H9 (cell line): ENCODE measurements at regions not wholly inside any gene's neighbourhood (a gene's known extent, or its start where the extent isn't known, plus 50 kb on each side); places are given as distances from the start of the nearest gene placed in this dataset.
"Not testable (repeated sequence)": the region's sequence is repeated elsewhere in the genome, so short reads cannot be mapped to it uniquely, and the experiment has no call there.

Experiments
- DNase-seq: peaks from one replicate; pipeline ENCODE4 v3.0.0-alpha.2; 2017
- H2AFZ ChIP-seq: one replicate; pipeline ENCODE4 v1.6.1; 2013; ENCODE audit warnings: mild to moderate bottlenecking, low read length, control low read depth, moderate library complexity
- H2AK5ac ChIP-seq: 2 replicates; pipeline ENCODE4 v1.6.1; 2013; ENCODE audit warnings: low read length, control low read depth, mixed read lengths; ENCODE audit not compliant: insufficient read length
- H2BK120ac ChIP-seq: one replicate; pipeline ENCODE4 v1.6.1; 2013; ENCODE audit warnings: low read depth, mild to moderate bottlenecking, low read length, control low read depth, inconsistent platforms; ENCODE audit not compliant: poor library complexity, severe bottlenecking
- H2BK12ac ChIP-seq: 2 replicates; pipeline ENCODE4 v1.6.1; 2013; ENCODE audit warnings: low read length, control low read depth, mixed read lengths, low read depth; ENCODE audit not compliant: insufficient read length
- H2BK15ac ChIP-seq: 2 replicates; pipeline ENCODE4 v1.6.1; 2013; ENCODE audit warnings: low read depth, low read length, control low read depth
- H2BK20ac ChIP-seq: one replicate; pipeline ENCODE4 v1.6.1; 2013; ENCODE audit warnings: low read depth, mild to moderate bottlenecking, low read length, control low read depth, inconsistent platforms; ENCODE audit not compliant: poor library complexity, severe bottlenecking
- H2BK5ac ChIP-seq: 2 replicates; pipeline ENCODE4 v1.6.1; 2013; ENCODE audit warnings: low read length, control low read depth, mixed read lengths; ENCODE audit not compliant: insufficient read length
- H3K14ac ChIP-seq: 2 replicates; pipeline ENCODE4 v1.6.1; 2013; ENCODE audit warnings: low read length, control low read depth; ENCODE audit not compliant: insufficient read depth
- H3K18ac ChIP-seq: 2 replicates; pipeline ENCODE4 v1.6.1; 2013; ENCODE audit warnings: low read depth, mild to moderate bottlenecking, mixed read lengths, low read length, control low read depth; ENCODE audit not compliant: insufficient read length
- H3K23ac ChIP-seq: 2 replicates; pipeline ENCODE4 v1.6.1; 2013; ENCODE audit warnings: low read length, control low read depth, mixed read lengths, low read depth; ENCODE audit not compliant: insufficient read length
- H3K23me2 ChIP-seq: 2 replicates; pipeline ENCODE4 v1.6.1; 2013; ENCODE audit warnings: low read depth, mild to moderate bottlenecking, mixed read lengths, low read length, control low read depth; ENCODE audit not compliant: insufficient read length, poor library complexity, severe bottlenecking
- H3K27ac ChIP-seq: 2 replicates; pipeline ENCODE4 v1.5.1; 2013; ENCODE audit warnings: low read length, control low read depth, mixed read lengths, low read depth; ENCODE audit not compliant: insufficient read length
- H3K27me3 ChIP-seq: 2 replicates; pipeline ENCODE4 v1.6.1; 2013; ENCODE audit warnings: low read length, control low read depth, inconsistent platforms; ENCODE audit not compliant: insufficient read depth
- H3K4ac ChIP-seq: 2 replicates; pipeline ENCODE4 v1.6.1; 2013; ENCODE audit warnings: low read depth, mild to moderate bottlenecking, control low read depth, inconsistent platforms, low read length, moderate library complexity
- H3K4me1 ChIP-seq: 2 replicates; pipeline ENCODE4 v1.6.1; 2013; ENCODE audit warnings: low read length, control low read depth, inconsistent platforms; ENCODE audit not compliant: insufficient read depth
- H3K4me2 ChIP-seq: 2 replicates; pipeline ENCODE4 v1.6.1; 2013; ENCODE audit warnings: low read length, control low read depth, mixed read lengths; ENCODE audit not compliant: insufficient read length, insufficient read depth
- H3K56ac ChIP-seq: 2 replicates; pipeline ENCODE4 v1.6.1; 2013; ENCODE audit warnings: low read depth, mild to moderate bottlenecking, mixed read lengths, low read length, control low read depth; ENCODE audit not compliant: insufficient read length
- H3K79me1 ChIP-seq: 2 replicates; pipeline ENCODE4 v1.6.1; 2013; ENCODE audit warnings: low read depth, mild to moderate bottlenecking, moderate library complexity, low read length, control low read depth, inconsistent platforms; ENCODE audit not compliant: insufficient read depth, poor library complexity, severe bottlenecking
- H3K79me2 ChIP-seq: 2 replicates; pipeline ENCODE4 v1.6.1; 2013; ENCODE audit warnings: low read length, control low read depth, inconsistent platforms; ENCODE audit not compliant: insufficient read depth
- H3K9ac ChIP-seq: 2 replicates; pipeline ENCODE4 v1.6.1; 2013; ENCODE audit warnings: low read length, control low read depth, mixed read lengths; ENCODE audit not compliant: insufficient read length; ENCODE audit errors: extremely low read depth
- H3K9me3 ChIP-seq: one replicate; pipeline ENCODE4 v1.6.1; 2013; ENCODE audit warnings: low read depth, low read length, inconsistent platforms; ENCODE audit not compliant: control insufficient read depth
- H3T11ph ChIP-seq: one replicate; pipeline ENCODE4 v1.6.1; 2013; ENCODE audit warnings: mild to moderate bottlenecking, low read length, control low read depth, inconsistent platforms
- H4K20me1 ChIP-seq: one replicate; pipeline ENCODE4 v1.6.1; 2013; ENCODE audit not compliant: control insufficient read depth, insufficient read length, insufficient read depth
- H4K5ac ChIP-seq: 2 replicates; pipeline ENCODE4 v1.6.1; 2013; ENCODE audit warnings: low read depth, mild to moderate bottlenecking, mixed read lengths, low read length, control low read depth; ENCODE audit not compliant: insufficient read length
- H4K8ac ChIP-seq: replicated peaks from 2 replicates; pipeline ENCODE4 v1.6.1; 2013; ENCODE audit warnings: low read length, control low read depth, mixed read lengths, low read depth; ENCODE audit not compliant: insufficient read length
- H4K91ac ChIP-seq: 2 replicates; pipeline ENCODE4 v1.6.1; 2013; ENCODE audit warnings: low read depth, mild to moderate bottlenecking, moderate library complexity, mixed read lengths, low read length, control low read depth; ENCODE audit not compliant: insufficient read length
- H3K27ac Mint-ChIP-seq, 3 experiments: 2 replicates in 2 of 3; 3 replicates in 1 of 3; pipeline ENCODE4 v1.8.0; 2020 to 2021; ENCODE audit warnings: mixed read lengths in 3 of 3, mild to moderate bottlenecking in 1 of 3, moderate library complexity in 1 of 3
- H3K27me3 Mint-ChIP-seq: 2 replicates; pipeline ENCODE4 v1.8.0; 2021; ENCODE audit warnings: low read depth, mild to moderate bottlenecking, moderate library complexity, mixed read lengths
- H3K36me3 Mint-ChIP-seq, 3 experiments: 2 replicates in 2 of 3; 3 replicates in 1 of 3; pipeline ENCODE4 v1.8.0; 2020 to 2021; ENCODE audit warnings: low read depth in 3 of 3, mixed read lengths in 3 of 3; ENCODE audit not compliant: insufficient read depth in 1 of 3
- H3K4me1 Mint-ChIP-seq, 2 experiments: 2 replicates each; pipeline ENCODE4 v1.8.0; 2020; ENCODE audit warnings: mixed read lengths in 2 of 2
- H3K4me3 Mint-ChIP-seq, 2 experiments: 2 replicates in 1 of 2; 3 replicates in 1 of 2; pipeline ENCODE4 v1.8.0; 2020 to 2021; ENCODE audit warnings: mild to moderate bottlenecking in 2 of 2, mixed read lengths in 2 of 2, moderate library complexity in 1 of 2
- H3K9me3 Mint-ChIP-seq, 2 experiments: 2 replicates in 1 of 2; 3 replicates in 1 of 2; pipeline ENCODE4 v1.8.0; 2020; ENCODE audit warnings: mild to moderate bottlenecking in 2 of 2, mixed read lengths in 2 of 2, moderate library complexity in 1 of 2
- CTCF ChIP-seq: fragments of 200-600 bp; sonication (generic); conservative IDR thresholded peaks from 3 replicates; pipeline ENCODE4 v1.8.0; 2021; ENCODE audit warnings: antibody characterized with exemption, mild to moderate bottlenecking
- WGBS: extraction: QIAGEN DNeasy Blood & Tissue Kit; methylation state at CpG from one replicate; pipeline ENCODE4 v1.1.7; 2013; ENCODE audit warnings: missing lambda C conversion rate, low lambda C conversion rate, mixed read lengths; ENCODE audit not compliant: insufficient read length; ENCODE audit errors: extremely low coverage; 5-methylcytosine and 5-hydroxymethylcytosine counted together

- no CpG with 5 or more reads among the region's 5 CpGs for WGBS
- H2AK5ac ChIP-seq: no peak overlapping the region
- H3K79me1 ChIP-seq: no peaks in the 10 kb centered on the region
- H2BK120ac ChIP-seq: no peak overlapping the region
- no peak overlapping the region for H3K18ac ChIP-seq
- H3K56ac ChIP-seq: no peak overlapping the region
- no peak overlapping the region for H3K27ac ChIP-seq
- peak; percentile 46 for DNase-seq
- no peak overlapping the region for H2AFZ ChIP-seq
- no peak overlapping the region for H3K14ac ChIP-seq
- H3K27me3 ChIP-seq: no peaks in the 10 kb centered on the region
- no peak overlapping the region for H3K4me2 ChIP-seq
- H3K27me3 Mint-ChIP-seq: no peaks in the 10 kb centered on the region
- no peak overlapping the region for H3K27ac Mint-ChIP-seq
- no peaks in the 10 kb centered on the region for H3K9me3 Mint-ChIP-seq
- H2BK15ac ChIP-seq: no peak overlapping the region
- peaks cover 0 to 3% of the 10 kb centered on the region in 2 experiments; a peak in 1 of 4 replicates for H3K4me1 Mint-ChIP-seq
- H2BK5ac ChIP-seq: no peak overlapping the region
- no peak overlapping the region for H3K4ac ChIP-seq
- no peak; the same call in 2 of the 3 replicates for TF ChIP-seq CTCF
- no peaks in the 10 kb centered on the region for H3K23me2 ChIP-seq
- H3K36me3 Mint-ChIP-seq: no peaks in the 10 kb centered on the region; a peak in 1 of 7 replicates
- H4K5ac ChIP-seq: no peak overlapping the region
- H3K4me3 Mint-ChIP-seq: no peak overlapping the region
- H4K91ac ChIP-seq: no peak overlapping the region
- no peaks in the 10 kb centered on the region for H3K79me2 ChIP-seq
- no peaks in the 10 kb centered on the region for H3K4me1 ChIP-seq
- H4K8ac ChIP-seq: no peak overlapping the region
- H2BK12ac ChIP-seq: no peak overlapping the region
- no peak overlapping the region for H3T11ph ChIP-seq
- no peak overlapping the region for H3K9ac ChIP-seq
- no peaks in the 10 kb centered on the region for H4K20me1 ChIP-seq
- H3K9me3 ChIP-seq: no peaks in the 10 kb centered on the region
- H3K23ac ChIP-seq: no peak overlapping the region
- H2BK20ac ChIP-seq: no peak overlapping the region
These were observed 303.2 kb downstream of the ZIC1 start for GRCh38 chr3:147712357-147712756.

GRCh38 chr3:147712758-147713157 lies 303.6 kb downstream of the ZIC1 start:
- not testable (repeated sequence) for H3K4me1 Mint-ChIP-seq, H3K9ac ChIP-seq, H3K14ac ChIP-seq, H3K23ac ChIP-seq, H3K23me2 ChIP-seq, H4K5ac ChIP-seq, DNase-seq, H3K9me3 ChIP-seq, H3K27me3 ChIP-seq, H2BK20ac ChIP-seq, H3K18ac ChIP-seq, H3K79me1 ChIP-seq, H2BK5ac ChIP-seq, H3K4ac ChIP-seq, H3K27me3 Mint-ChIP-seq, H3K79me2 ChIP-seq, H2BK15ac ChIP-seq, H2AK5ac ChIP-seq, H3K4me2 ChIP-seq, H4K20me1 ChIP-seq, H3K9me3 Mint-ChIP-seq, H2BK12ac ChIP-seq, H2AFZ ChIP-seq, H3T11ph ChIP-seq, H3K36me3 Mint-ChIP-seq, H3K4me3 Mint-ChIP-seq, H4K91ac ChIP-seq, H3K4me1 ChIP-seq, H2BK120ac ChIP-seq, H3K27ac ChIP-seq, H3K56ac ChIP-seq, H4K8ac ChIP-seq
- no CpG with 5 or more reads among the region's 5 CpGs for WGBS
- H3K27ac Mint-ChIP-seq: 0 out of 7 replicates have a peak overlapping the region, but pooled peaks of 1 of the 3 experiments have one; percentile 59
